ENCODE measurements at regions not wholly inside any gene's neighbourhood (a gene's known extent, or its start where the extent isn't known, plus 50 kb on each side); places are given as distances from the start of the nearest gene placed in this dataset.

DNA sequence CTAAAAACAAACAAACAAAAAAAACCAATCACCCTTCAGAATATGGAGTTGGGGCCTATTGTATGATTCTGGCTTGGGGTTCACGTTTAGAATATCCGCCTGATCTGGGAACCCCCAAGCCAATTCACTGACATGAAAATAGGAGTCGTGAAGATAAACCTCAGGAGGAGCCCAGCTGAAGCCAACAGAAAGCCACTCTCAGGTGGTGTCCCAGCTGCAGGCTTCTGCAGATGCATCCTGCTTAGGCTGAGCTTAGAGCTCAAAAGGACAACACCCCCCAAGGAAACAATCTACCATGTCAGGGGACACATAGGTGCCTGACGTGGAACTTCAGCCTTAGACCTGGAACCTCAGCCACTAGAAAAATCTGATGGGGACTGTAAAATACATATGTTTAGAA, 51.9 kb downstream of the SYNE3 start:
- TF ChIP-seq RARB (CRISPR knock-in tag; IDR thresholded peaks at IDR 0.05) (no peak), ZNF8 (CRISPR knock-in tag; IDR thresholded peaks at IDR 0.05) (no peak), SNAI2 (CRISPR knock-in tag; IDR thresholded peaks at IDR 0.05) (no peak), GLIS3 (CRISPR knock-in tag; IDR thresholded peaks at IDR 0.05) (no peak), ESRRG (CRISPR knock-in tag; IDR thresholded peaks at IDR 0.05) (no peak), BACH2 (CRISPR knock-in tag; IDR thresholded peaks at IDR 0.05; ENCODE audit: borderline replicate concordance) (no peak), CSDC2 (CRISPR knock-in tag; IDR thresholded peaks at IDR 0.05) (no peak), ZFP3 (CRISPR knock-in tag; IDR thresholded peaks at IDR 0.05) (no peak), TCF4 (CRISPR knock-in tag; IDR thresholded peaks at IDR 0.05; ENCODE audit: borderline replicate concordance) (no peak), OSR1 (CRISPR knock-in tag; IDR thresholded peaks at IDR 0.05) (no peak), ZFP30 (CRISPR knock-in tag; IDR thresholded peaks at IDR 0.05) (no peak), ZNF565 (CRISPR knock-in tag; conservative IDR thresholded peaks at IDR 0.05; ENCODE audit: low read depth) (no peak), ZC3H10 (CRISPR knock-in tag; IDR thresholded peaks at IDR 0.05) (no peak), ARNTL (CRISPR knock-in tag; IDR thresholded peaks at IDR 0.05; ENCODE audit: borderline replicate concordance, low read depth) (no peak), PPARA (CRISPR knock-in tag; IDR thresholded peaks at IDR 0.05; ENCODE audit: borderline replicate concordance) (no peak)
- TF ChIP-seq, protein P1, sequence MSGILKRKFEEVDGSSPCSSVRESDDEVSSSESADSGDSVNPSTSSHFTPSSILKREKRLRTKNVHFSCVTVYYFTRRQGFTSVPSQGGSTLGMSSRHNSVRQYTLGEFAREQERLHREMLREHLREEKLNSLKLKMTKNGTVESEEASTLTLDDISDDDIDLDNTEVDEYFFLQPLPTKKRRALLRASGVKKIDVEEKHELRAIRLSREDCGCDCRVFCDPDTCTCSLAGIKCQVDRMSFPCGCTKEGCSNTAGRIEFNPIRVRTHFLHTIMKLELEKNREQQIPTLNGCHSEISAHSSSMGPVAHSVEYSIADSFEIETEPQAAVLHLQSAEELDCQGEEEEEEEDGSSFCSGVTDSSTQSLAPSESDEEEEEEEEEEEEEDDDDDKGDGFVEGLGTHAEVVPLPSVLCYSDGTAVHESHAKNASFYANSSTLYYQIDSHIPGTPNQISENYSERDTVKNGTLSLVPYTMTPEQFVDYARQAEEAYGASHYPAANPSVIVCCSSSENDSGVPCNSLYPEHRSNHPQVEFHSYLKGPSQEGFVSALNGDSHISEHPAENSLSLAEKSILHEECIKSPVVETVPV (CRISPR knock-in tag; IDR thresholded peaks at IDR 0.05): no peak
- TF ChIP-seq, protein P2, sequence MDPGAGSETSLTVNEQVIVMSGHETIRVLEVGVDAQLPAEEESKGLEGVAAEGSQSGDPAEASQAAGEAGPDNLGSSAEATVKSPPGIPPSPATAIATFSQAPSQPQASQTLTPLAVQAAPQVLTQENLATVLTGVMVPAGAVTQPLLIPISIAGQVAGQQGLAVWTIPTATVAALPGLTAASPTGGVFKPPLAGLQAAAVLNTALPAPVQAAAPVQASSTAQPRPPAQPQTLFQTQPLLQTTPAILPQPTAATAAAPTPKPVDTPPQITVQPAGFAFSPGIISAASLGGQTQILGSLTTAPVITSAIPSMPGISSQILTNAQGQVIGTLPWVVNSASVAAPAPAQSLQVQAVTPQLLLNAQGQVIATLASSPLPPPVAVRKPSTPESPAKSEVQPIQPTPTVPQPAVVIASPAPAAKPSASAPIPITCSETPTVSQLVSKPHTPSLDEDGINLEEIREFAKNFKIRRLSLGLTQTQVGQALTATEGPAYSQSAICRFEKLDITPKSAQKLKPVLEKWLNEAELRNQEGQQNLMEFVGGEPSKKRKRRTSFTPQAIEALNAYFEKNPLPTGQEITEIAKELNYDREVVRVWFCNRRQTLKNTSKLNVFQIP (CRISPR knock-in tag; IDR thresholded peaks at IDR 0.05; ENCODE audit: borderline replicate concordance, low read depth): no peak
- TF ChIP-seq, protein P3, sequence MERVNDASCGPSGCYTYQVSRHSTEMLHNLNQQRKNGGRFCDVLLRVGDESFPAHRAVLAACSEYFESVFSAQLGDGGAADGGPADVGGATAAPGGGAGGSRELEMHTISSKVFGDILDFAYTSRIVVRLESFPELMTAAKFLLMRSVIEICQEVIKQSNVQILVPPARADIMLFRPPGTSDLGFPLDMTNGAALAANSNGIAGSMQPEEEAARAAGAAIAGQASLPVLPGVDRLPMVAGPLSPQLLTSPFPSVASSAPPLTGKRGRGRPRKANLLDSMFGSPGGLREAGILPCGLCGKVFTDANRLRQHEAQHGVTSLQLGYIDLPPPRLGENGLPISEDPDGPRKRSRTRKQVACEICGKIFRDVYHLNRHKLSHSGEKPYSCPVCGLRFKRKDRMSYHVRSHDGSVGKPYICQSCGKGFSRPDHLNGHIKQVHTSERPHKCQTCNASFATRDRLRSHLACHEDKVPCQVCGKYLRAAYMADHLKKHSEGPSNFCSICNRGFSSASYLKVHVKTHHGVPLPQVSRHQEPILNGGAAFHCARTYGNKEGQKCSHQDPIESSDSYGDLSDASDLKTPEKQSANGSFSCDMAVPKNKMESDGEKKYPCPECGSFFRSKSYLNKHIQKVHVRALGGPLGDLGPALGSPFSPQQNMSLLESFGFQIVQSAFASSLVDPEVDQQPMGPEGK (CRISPR knock-in tag; IDR thresholded peaks at IDR 0.05; ENCODE audit: borderline replicate concordance): no peak
- TF ChIP-seq, protein P4, sequence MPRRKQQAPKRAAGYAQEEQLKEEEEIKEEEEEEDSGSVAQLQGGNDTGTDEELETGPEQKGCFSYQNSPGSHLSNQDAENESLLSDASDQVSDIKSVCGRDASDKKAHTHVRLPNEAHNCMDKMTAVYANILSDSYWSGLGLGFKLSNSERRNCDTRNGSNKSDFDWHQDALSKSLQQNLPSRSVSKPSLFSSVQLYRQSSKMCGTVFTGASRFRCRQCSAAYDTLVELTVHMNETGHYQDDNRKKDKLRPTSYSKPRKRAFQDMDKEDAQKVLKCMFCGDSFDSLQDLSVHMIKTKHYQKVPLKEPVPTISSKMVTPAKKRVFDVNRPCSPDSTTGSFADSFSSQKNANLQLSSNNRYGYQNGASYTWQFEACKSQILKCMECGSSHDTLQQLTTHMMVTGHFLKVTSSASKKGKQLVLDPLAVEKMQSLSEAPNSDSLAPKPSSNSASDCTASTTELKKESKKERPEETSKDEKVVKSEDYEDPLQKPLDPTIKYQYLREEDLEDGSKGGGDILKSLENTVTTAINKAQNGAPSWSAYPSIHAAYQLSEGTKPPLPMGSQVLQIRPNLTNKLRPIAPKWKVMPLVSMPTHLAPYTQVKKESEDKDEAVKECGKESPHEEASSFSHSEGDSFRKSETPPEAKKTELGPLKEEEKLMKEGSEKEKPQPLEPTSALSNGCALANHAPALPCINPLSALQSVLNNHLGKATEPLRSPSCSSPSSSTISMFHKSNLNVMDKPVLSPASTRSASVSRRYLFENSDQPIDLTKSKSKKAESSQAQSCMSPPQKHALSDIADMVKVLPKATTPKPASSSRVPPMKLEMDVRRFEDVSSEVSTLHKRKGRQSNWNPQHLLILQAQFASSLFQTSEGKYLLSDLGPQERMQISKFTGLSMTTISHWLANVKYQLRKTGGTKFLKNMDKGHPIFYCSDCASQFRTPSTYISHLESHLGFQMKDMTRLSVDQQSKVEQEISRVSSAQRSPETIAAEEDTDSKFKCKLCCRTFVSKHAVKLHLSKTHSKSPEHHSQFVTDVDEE (CRISPR knock-in tag; IDR thresholded peaks at IDR 0.05): no peak
- ATAC-seq: peak; percentile 27; the same call in 2 of the 3 replicates

DNA sequence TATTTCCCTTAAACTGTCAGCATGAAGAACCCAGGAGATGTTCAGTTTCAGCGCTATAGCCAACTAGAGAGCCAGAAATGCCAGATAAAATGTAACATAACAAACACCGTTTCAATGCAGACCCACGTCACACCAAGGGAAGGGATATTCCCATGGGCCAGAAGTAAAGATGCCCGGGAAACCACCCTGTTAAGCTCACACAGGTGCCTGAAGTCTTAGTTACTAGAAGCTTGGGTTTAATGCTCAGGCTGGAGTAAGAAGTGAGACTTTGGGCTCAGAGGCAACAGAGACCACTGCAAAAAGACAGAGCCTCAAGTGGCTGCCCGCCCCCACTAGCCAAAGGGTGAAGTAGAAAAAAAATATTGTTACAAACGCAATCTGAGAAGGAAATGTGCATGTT, 52.3 kb downstream of the SYNE3 start:
- ATAC-seq: no peak
- no peak for TF ChIP-seq SNAI2 (CRISPR knock-in tag; IDR thresholded peaks at IDR 0.05)
- TF ChIP-seq, protein P2 (CRISPR knock-in tag; IDR thresholded peaks at IDR 0.05; ENCODE audit: borderline replicate concordance, low read depth): no peak
- TF ChIP-seq, protein P5, sequence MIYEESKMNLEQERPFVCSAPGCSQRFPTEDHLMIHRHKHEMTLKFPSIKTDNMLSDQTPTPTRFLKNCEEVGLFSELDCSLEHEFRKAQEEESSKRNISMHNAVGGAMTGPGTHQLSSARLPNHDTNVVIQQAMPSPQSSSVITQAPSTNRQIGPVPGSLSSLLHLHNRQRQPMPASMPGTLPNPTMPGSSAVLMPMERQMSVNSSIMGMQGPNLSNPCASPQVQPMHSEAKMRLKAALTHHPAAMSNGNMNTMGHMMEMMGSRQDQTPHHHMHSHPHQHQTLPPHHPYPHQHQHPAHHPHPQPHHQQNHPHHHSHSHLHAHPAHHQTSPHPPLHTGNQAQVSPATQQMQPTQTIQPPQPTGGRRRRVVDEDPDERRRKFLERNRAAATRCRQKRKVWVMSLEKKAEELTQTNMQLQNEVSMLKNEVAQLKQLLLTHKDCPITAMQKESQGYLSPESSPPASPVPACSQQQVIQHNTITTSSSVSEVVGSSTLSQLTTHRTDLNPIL (CRISPR knock-in tag; IDR thresholded peaks at IDR 0.05; ENCODE audit: low read depth): no peak
- no peak for TF ChIP-seq ZFP30 (CRISPR knock-in tag; IDR thresholded peaks at IDR 0.05)
- TF ChIP-seq ZNF70 (CRISPR knock-in tag; IDR thresholded peaks at IDR 0.05): no peak
- TF ChIP-seq OSR1 (CRISPR knock-in tag; IDR thresholded peaks at IDR 0.05): no peak
- TF ChIP-seq, protein P3 (CRISPR knock-in tag; IDR thresholded peaks at IDR 0.05; ENCODE audit: borderline replicate concordance): no peak
- TF ChIP-seq ISL1 (CRISPR knock-in tag; IDR thresholded peaks at IDR 0.05): no peak
- TF ChIP-seq RARB (CRISPR knock-in tag; IDR thresholded peaks at IDR 0.05): no peak
- TF ChIP-seq ESRRG (CRISPR knock-in tag; IDR thresholded peaks at IDR 0.05): no peak
- TF ChIP-seq, protein P4 (CRISPR knock-in tag; IDR thresholded peaks at IDR 0.05): no peak
- TF ChIP-seq, protein P1 (CRISPR knock-in tag; IDR thresholded peaks at IDR 0.05): no peak
- no peak for TF ChIP-seq TCF4 (CRISPR knock-in tag; IDR thresholded peaks at IDR 0.05; ENCODE audit: borderline replicate concordance)
